HG03139 (cell line): ENCODE measurements at regions not wholly inside any gene's neighbourhood (a gene's known extent, or its start where the extent isn't known, plus 50 kb on each side); places are given as distances from the start of the nearest gene placed in this dataset.

Experiments used
- ATAC-seq: cut with Tn5 transposase; IDR thresholded peaks from one replicate; pipeline ENCODE4 v1.9.1; 2021; ENCODE audit not compliant: unreplicated experiment

DNA sequence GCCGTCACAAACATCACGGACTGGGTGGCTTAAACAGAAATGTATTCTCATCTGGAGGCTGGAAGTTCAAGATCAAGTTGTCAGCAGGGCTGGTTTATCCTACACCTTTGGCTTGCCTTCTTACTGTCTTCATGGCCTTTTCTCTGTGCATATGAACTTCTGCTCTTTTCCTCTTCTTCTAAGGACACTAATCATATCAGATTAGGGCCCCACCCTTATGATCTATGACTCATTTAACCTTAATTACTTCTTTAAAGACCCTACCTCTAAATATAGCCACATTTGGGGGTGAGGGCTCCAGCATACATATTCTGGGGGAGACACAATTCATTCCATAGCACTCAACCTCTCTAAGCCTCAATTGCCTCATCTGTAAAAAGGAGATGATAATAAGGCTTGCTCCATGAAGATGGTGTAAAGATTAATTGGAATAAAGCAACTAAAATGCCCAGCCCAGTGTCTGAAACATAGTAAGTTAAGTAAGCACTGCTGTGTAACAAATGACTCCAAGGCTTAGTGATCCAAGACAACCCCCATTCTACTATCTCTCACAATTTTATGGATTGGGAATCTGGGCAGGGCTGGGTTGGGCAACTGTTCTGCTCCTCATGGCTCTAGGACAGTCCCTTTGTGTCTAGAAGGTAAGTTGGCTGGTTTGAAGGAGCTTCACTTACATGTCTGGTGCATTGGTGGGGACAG, 119.8 kb downstream of the BANF2 start:
- ATAC-seq, result no peak

DNA sequence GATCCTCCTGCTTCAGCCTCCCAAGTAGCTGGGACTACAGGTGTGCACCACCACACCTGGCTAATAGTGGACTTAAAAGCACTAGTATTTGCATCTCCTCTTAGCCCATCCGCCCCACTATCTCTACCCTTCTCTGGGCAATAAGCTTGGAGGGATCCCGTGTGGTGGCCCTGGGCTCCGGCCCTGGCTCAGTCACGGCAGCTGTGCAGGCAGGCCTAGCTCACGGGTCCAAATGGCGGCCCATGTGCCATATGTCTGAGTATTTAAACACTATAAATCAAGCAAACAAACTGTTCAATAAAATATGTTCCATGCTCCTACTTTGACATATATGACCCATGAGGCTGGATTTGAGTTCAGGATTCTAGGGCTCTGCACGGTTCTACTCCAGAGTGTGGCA, 118.4 kb downstream of the BANF2 start:
- ATAC-seq, result no peak

DNA sequence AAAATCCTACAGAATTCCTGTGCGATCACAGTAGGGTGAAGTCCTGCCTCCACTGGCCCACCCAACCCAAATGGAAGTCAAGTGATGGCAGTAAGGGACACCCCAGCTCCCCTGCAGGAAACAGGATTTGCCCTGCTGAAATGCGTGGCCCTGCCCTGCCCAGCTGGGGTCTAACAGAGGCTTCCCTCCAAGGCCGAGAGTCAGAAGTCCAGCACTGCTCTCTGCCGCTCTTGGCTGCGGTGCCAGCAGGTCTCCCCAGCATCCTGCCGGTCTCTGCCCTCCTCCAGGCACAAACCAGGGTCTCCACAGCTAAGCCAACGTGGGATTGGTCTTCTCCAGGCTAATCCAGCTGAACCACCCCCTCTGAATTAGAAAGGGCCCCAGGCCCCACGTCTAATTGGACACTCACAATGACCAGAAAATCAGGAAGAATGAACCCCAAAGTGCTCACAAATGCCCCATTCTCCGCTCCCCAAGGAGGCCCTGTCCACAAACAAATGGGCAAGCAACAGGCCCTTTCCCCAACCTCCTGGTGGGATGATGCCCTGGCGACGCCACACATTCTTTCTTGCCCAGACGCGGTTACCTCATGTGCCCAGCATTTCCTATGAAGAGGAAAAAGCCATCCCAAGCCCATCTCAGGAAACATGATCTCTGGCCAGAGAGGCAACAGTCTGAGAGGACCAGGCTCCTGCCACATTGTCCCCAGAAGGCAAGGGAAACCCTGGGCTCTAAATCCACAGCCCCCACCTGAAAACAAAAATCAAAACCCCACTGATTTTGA, 117.2 kb downstream of the BANF2 start:
- ATAC-seq, result no peak

DNA sequence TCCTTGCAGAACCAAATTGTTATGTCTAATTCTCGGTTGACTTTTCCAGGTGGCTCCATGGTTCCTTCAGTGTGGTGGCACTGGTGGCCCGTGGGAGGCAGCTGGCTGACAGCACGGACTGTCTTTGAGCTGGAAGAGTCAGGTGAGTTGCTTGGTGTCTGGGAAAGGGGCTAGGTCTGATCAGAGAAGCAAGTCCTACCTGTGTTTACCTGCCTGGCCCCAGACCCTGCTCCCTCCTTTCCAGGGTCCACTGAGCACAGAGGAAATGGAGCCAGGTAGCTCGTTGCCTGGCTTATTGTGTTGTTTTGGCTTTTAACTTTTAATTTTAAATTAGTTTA, 111.8 kb downstream of the BANF2 start:
- ATAC-seq, result no peak

DNA sequence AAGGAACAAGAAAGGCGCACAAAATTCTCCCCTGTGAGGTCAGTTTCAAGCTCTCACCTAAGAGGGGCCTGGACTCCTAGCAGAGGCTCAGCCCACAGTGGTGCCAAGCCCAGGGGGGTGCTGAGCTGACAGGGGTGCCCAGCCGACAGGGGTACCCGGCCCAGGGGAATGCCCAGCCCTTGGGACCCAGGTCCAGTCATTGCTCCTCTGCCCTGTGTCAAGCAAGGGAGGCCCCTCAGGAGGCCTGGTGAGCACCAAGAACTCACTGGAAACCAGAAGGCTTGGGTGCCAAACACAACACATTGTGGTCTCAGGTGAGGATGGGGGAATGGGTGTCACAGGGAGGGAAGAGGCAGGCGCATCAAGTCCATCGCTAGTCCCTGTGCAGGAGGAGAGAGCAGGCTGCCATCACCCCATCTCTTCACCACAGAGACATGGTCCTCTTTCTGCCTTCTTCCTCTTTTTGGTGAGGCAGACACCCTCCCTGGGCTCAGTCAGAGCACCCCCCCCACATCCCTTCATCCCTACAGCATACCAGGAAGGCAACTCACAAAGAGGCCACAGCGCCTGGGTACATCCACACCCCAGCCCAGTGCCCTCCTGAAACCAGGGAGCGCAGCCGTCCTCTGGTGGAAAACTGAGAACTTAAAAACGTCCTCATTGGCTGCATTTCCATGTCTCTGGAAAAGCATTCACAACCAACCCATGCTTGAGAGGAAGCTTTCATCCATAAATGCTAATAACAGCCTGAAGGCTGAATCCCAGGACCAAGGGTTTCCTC, 111.3 kb downstream of the BANF2 start:
- no peak for ATAC-seq

DNA sequence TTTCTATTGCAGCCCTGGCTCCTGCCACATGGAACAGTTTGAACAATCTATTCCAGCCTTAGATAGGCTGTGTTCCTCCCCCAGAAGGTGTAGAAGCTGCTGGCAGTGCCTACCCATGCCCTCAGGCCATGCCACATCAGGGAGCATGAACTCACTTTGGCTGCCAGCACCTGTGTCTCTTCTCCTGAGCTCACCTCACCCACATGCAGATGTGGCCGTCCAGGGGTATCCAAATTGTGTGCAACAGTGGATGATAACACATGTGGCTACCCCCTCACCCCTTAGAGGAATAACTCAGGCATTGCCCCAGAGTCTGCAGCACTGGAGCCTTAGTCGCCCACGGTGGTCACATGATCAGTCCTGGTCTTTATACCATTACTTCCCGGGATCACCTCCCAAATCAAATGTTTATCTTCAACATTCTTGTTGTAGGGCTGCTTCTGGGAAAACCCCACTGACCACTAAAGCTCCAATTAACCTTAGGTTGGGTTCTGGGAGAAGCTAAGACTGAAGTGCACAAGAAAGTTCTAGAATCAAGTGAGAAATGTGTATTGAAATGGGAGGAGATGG, 110.4 kb downstream of the BANF2 start:
- ATAC-seq, result no peak

DNA sequence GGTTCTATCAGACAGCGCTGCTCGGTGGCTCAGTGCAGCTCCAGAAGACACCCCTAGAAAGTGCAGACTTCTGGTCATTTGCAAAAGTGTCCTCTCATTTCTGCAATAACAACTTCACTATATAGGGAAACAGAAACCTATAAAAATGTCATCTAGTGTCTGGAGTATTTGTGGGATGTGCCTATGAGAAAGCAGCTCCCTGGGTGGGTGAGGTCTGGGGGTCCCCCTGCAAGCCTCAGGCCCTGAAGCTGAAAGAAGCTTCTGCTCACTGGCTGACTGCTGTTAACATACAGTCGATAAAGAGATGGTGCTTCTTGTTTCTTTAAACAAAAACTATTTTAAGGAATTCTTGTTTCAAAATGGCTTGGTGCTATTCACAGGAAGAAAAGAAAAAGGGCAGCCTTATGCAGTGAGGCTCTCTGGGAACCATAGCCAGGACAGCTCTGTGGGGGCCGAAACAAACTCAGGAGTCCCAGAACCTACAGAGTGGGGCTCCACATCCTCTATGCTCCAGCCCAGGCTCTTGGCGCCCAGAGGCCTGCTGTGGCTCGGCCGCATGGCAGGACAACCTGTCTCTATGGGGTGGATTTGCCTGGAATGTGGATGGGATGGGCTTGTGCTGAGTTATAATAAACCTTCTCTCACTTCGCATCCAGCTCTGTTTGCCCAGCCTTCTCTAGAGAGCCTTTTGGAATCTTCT, 109.7 kb downstream of the BANF2 start:
- ATAC-seq, result no peak

DNA sequence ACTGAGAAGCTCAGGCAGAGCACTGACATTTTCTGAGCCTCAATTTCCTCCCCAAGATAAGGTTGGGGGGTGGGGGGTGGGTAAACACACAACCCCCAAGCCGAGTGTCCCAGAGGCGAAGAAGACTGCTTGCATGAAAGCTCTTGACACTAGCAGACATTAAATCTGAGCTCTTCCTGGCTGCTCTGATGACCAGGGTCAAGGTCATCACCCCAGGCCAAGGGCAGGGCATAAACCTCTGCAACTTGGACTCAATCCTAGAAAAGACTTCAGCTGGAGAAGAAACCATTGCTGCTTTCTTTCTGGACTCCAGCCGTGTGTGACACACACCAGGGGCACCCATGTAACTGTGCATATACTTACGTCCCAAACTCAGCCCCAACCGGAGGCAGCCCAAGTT, 109.0 kb downstream of the BANF2 start:
- ATAC-seq, result no peak

DNA sequence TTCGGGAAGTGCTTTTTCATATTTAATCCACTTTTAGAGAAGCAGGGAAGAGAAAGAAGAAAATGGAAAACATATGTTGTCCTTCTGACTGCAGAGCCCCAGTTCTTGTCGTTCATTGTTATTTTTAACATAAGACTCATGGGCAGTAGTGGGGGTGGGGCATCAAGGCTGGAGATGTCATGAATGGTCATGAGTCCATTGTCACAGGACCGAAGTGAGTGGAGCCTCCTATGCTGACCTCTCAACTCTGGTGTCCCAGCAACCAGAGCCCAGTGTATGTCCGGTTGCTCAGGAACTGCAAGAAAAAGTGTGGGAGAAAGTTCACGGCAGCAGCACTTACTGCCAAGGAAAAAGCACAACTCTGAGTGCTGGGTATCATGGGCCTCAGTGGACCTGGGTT, 108.6 kb downstream of the BANF2 start:
- ATAC-seq, result no peak

DNA sequence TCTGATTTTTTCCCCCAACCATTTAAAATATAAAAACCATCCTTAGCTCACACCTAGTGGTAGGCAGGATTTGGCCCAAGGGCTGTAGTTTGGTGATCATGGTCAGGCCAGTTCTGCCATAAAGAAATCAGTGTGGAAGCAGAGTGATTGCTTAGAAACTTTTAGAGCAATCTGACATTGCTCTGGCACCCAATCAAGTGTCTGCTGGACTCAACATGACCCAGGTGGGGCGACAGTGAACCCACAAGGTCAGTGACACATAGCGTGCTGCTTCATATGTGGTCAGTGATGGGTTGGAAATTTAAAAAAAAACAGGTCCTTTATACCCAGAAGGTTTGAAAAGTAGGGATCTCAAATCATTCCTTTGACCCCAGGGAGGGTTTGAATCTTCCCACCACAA, 107.9 kb downstream of the BANF2 start:
- no peak for ATAC-seq

DNA sequence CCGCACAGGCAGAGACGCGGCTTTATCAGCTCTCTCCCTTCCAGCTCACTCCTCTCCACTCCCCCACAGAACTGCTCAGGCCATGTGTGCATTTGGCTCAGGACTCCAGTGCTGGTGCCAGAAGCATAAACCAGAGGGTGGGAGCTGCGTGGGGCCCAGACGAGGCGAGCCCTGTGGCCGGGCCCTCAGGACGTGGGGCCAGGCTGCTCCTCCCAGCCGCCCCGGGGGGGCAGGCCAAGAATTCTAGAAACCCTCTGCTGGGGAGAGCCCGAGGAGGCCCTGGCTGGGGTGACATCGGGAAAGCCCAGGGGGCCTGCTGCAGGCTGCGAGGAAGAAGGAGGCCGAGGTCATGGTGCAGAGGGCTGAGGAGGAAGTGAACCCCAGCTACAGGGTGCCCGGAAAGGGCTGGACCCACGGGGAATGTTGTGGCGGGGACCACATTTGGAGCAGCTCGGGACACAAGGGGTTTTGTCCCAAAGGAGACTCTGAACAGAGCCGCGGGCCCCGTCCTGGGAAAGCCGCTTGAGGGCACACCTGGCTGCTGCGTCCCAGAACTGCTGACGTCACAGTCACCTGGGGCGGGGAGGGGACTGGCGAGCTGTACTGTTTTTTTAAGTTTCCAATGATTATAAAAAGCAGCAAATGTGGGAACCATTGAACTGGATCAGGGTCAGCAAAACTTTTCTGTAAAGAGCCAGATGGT, 107.1 kb downstream of the BANF2 start:
- no peak for ATAC-seq

DNA sequence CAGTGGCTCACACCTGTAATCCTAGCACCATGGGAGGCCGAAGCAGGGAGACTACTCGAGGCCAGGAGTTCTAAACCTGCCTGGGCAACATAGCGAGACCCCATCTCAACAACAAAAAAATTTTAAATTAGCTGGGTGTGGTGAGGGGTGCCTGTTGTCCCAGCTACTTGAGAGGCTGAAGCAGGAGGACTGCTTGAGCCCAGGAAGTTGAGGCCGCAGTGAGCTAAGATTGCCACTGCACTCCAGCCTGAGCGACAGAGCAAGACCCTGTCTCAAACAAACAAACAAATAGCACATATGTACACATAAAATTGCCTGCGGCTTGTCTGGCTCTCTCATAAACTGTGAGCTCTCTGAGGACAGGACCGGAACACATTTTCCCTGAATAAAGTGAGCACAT, 106.3 kb downstream of the BANF2 start:
- ATAC-seq, result no peak

DNA sequence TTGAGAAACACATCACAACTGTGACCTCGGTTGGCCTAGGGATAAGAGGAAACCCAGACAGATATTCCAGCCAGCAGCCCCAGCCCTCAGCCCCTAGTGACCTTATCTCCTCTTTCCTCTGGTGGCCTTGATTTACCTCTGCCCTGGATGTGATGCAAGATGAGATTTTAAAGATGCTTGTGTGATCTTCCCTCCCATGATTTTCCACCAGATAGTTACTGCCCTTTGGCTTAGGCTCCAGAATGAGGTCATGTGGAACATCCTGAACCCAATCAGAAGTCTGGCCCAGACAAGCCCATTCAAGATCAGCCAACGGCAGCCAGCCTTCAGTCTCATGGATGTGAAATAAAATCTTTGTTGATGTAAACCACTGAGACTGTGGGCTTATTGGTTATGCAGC, 104.0 kb downstream of the BANF2 start:
- ATAC-seq, result no peak

DNA sequence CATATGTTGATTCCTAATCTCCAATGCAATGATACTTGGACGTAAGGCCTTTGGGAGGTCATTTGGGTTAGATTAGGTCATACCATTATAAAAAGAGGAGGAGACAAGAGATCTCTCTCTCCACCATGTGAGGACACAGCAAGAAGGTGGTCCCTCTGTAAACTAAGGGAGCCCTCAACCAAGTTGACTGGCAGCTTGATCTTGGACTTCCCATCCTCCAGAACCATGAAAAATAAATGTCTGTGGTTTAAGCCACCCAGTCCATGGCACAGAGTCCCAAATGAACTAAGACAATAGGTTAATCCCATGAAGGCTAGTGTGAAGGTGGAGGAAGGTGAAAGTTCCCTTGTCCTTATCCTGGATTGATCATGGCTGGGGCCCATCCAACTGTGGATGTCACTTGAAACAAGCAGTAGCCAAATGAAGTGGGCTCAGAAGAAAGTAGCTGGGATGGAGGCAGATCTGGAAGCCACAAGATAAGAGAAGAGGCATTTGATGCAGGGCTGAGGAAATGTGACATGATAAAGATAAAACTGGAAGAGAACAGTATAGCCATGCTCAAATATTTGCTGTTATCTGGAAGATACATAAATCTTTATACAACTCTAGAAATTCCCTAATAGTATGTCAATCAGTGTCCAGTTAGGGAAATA, 99.9 kb downstream of the BANF2 start:
- no peak for ATAC-seq

DNA sequence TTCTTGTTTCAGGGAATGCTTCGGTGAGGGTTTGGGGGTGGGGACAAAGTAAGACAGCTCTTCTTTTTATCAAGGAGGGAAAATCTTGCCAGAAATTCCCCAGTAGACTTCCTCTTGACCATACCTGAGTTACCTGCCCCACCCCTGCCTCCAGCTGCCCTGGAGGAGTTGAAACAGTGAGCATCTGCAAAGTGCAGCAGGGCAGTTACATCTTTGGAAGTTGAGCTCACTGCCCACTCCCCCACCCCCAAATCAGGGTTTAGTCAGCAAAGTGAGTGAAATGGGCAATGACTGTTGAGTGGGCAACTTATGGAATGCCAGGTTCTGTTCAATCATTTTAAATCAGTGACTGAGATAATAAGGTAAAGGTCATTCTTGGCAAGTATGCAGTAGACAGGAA, 98.8 kb downstream of the BANF2 start:
- no peak for ATAC-seq

DNA sequence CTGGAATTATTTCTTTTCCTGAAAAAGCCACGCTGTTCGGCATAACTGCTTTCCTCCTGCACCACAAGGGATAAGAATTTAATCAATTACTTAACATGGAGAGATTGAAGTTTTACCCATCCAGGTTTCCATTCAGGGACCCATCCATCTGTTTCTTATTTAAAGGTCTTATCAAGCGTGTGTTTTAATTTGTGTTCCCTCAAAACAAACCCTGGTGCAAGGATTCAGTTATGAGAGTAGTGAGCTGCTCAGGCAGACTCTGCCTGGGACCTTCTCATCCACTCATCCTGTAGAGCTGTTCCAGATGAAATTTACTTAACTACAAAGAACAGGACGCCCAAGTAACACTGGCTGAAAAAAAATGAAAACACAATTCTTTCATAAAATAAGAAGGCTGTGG, 97.8 kb downstream of the BANF2 start:
- ATAC-seq, result no peak

DNA sequence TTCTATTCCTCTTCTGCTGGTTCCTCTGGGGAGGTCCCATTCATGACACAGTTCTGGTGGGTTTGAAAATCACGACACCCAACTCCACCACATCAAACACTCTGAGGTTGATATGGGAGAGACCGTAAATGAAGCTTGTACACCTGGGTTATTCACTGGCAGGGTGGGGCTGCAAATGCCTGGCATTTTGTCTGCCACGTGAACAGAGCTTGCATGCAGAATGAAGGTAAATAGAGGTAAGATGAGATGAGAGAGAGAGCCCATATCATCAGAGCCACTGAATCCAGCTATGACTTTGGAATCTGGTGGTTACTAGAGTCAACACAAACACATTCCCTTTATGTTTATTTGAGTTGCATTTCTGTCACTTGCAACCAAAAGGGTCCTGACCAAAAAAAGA, 97.4 kb downstream of the BANF2 start:
- ATAC-seq, result no peak

DNA sequence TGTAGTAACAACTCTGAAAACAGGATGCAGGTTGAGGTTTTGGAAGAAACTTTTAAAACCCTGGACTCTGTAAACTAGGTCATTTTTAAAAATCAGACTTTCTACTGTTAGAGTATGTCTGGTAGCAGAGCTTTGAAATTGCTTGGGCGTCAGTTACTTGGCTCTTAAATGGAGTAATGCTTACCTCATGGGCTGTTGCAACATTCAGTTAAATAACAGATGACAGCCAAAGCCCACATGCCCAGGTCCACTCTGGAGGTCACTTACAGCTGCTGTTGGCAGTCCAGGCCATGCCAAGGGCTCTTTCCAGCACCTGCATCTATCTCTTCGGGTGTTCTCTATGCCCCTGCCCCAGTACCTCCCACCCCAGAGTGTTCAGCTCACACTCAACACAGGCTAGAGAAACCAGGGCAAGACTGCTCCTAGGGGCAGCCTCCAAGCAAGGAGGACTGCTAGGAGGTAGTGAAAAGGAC, 96.4 kb downstream of the BANF2 start:
- ATAC-seq, result no peak

DNA sequence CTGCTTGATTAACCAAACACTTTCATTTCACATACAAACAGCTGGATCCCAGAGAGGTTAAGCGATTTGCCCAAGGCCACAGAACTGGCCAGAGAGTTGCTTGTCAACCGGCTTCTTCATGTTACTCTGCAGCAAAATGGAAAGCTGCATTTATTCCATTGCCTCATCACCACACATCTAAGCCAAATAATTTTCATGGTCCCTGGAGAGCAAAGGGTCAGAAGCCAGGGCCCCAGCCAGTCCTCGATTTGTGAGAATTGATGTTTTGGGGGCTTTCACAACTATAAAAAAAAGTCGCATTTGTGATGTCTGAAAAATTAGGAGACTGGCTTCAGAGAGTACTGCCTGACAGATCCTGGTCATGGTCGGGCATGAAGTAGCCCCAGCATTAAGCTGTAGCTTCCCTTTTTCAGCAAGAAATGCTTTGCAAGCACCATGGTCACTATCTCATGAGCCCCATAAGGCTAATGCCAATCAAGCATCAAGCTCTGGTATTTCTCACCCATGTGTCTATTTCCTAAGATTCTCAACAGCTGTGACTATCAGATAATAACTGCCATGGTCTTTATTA, 95.8 kb downstream of the BANF2 start:
- no peak for ATAC-seq

DNA sequence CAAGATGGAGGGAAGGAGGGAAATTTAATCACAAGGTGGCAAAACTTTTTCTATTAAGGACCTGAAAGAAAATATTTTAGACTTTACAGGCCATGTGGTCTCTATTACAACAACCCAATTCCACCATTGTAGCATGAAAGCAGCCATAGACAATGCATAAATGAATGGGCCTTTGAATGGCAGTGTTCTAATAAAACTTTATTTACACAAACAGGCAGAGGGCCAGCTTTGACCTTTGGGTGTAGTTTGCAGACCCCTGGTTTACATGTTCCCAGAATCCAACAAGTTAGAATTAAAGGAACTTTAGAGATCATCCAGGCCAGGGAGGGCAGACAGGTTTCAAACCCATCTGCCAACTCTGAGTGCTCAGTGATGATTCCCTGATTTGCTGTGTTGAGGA, 95.2 kb downstream of the BANF2 start:
- no peak for ATAC-seq
